PC-3 (cell line): ENCODE measurements at regions not wholly inside any gene's neighbourhood (a gene's known extent, or its start where the extent isn't known, plus 50 kb on each side); places are given as distances from the start of the nearest gene placed in this dataset.

Source experiments
- CTCF ChIP-seq: fragments of 300-600 bp; sonication (generic); conservative IDR thresholded peaks from 2 replicates; pipeline ENCODE4 v1.5.1; 2017; ENCODE audit warnings: antibody characterized with exemption, low read depth, mild to moderate bottlenecking, low read length
- EZH2 ChIP-seq: fragments of 300-600 bp; sonication (generic); IDR thresholded peaks from one replicate; pipeline ENCODE4 v1.6.1; 2017; ENCODE audit warnings: antibody characterized with exemption, mild to moderate bottlenecking, low read length; ENCODE audit not compliant: unreplicated experiment
- EZH2phosphoT487 ChIP-seq: fragments of 300-600 bp; sonication (generic); IDR thresholded peaks from 2 replicates; pipeline ENCODE4 v1.6.1; 2018; ENCODE audit warnings: mild to moderate bottlenecking, antibody characterized with exemption, low read length, borderline replicate concordance

GRCh38 chr2:66080127-66080526 lies 354.8 kb upstream of the MEIS1 start:
- TF ChIP-seq CTCF (no peak), EZH2 (no peak), EZH2phosphoT487 (no peak)
